Thoracic aorta (tissue), 2 donors: ENCODE measurements at regions not wholly inside any gene's neighbourhood (a gene's known extent, or its start where the extent isn't known, plus 50 kb on each side); places are given as distances from the start of the nearest gene placed in this dataset.

Experiments used
- ATAC-seq: fragments of 150-250 bp; one replicate; pipeline ENCODE4 v1.8.0; 2017; ENCODE audit warnings: low read depth; ENCODE audit not compliant: insufficient number of reproducible peaks, low FRiP score
- DNase-seq: peaks from one replicate; pipeline ENCODE4 v3.0.0-alpha.2; 2020; ENCODE audit warnings: low spot score
- H3K27ac ChIP-seq, 2 donors: fragments of 200-600 bp; sonication (generic); 1 replicate in 1 of 2; 2 replicates in 1 of 2; pipeline ENCODE4 v1.5.1; 2016; ENCODE audit warnings: mild to moderate bottlenecking in 2 of 2, moderate library complexity in 2 of 2
- H3K27me3 ChIP-seq: fragments of 200-600 bp; sonication (generic); replicated peaks from 2 replicates; pipeline ENCODE4 v1.6.0; 2016; ENCODE audit warnings: mild to moderate bottlenecking; ENCODE audit not compliant: insufficient read depth
- H3K36me3 ChIP-seq: fragments of 200-600 bp; sonication (generic); one replicate; pipeline ENCODE4 v1.5.1; 2016
- H3K4me1 ChIP-seq, 2 donors: fragments of 200-600 bp; sonication (generic); 1 replicate in 1 of 2; 2 replicates in 1 of 2; pipeline versions ENCODE4 v1.5.1 to v1.6.0; 2016; ENCODE audit warnings: low read depth in 2 of 2, mild to moderate bottlenecking in 1 of 2; ENCODE audit not compliant: control insufficient read depth in 1 of 2
- H3K4me3 ChIP-seq: fragments of 200-600 bp; sonication (generic); 2 replicates; pipeline ENCODE4 v1.5.1; 2016; ENCODE audit warnings: mild to moderate bottlenecking
- H3K9me3 ChIP-seq: fragments of 200-600 bp; sonication (generic); 2 replicates; pipeline ENCODE4 v1.5.1; 2016
- CTCF ChIP-seq: fragments of 200-600 bp; sonication (generic); IDR thresholded peaks from one replicate; pipeline ENCODE4 v1.5.1; 2019; ENCODE audit warnings: antibody characterized with exemption

- Histone ChIP-seq H3K9me3 (no peaks in the 10 kb centered on the region), H3K4me3 (no peak overlapping the region), H3K4me1 (no peaks in the 10 kb centered on the region), H3K27ac (no peak overlapping the region), H3K36me3 (no peaks in the 10 kb centered on the region), H3K27me3 (no peaks in the 10 kb centered on the region)
- ATAC-seq (no peak), DNase-seq (no peak)
- TF ChIP-seq CTCF, result no peak
Measured at GRCh38 chr14:44873536-44873935, 88.2 kb downstream of the KLHL28 start.

- no peak for TF ChIP-seq CTCF
- Histone ChIP-seq H3K4me1 (no peaks in the 10 kb centered on the region), H3K27ac (no peak overlapping the region), H3K27me3 (no peaks in the 10 kb centered on the region), H3K9me3 (no peaks in the 10 kb centered on the region), H3K36me3 (no peaks in the 10 kb centered on the region), H3K4me3 (no peak overlapping the region)
- ATAC-seq, result no peak
- no peak for DNase-seq
Measured at GRCh38 chr14:44866770-44867169, 95.0 kb downstream of the KLHL28 start.

- DNase-seq (no peak), ATAC-seq (no peak)
- no peaks in the 10 kb centered on the region for H3K36me3 ChIP-seq
- no peaks in the 10 kb centered on the region for H3K9me3 ChIP-seq
- no peaks in the 10 kb centered on the region for H3K4me1 ChIP-seq
- no peak overlapping the region for H3K27ac ChIP-seq
- no peak for TF ChIP-seq CTCF
- no peaks in the 10 kb centered on the region for H3K27me3 ChIP-seq
- H3K4me3 ChIP-seq, result no peak overlapping the region
Measured at GRCh38 chr14:44866322-44866721, 95.4 kb downstream of the KLHL28 start.

GRCh38 chr14:44863271-44863670 lies 98.5 kb downstream of the KLHL28 start:
- no peak for TF ChIP-seq CTCF
- Histone ChIP-seq H3K4me1 (no peaks in the 10 kb centered on the region), H3K27me3 (no peaks in the 10 kb centered on the region), H3K36me3 (no peaks in the 10 kb centered on the region), H3K9me3 (no peaks in the 10 kb centered on the region), H3K4me3 (no peak overlapping the region), H3K27ac (no peak overlapping the region)
- ATAC-seq, result no peak
- no peak for DNase-seq

GRCh38 chr14:44854114-44854513 lies 107.6 kb downstream of the KLHL28 start:
- no peak for TF ChIP-seq CTCF
- ATAC-seq, result no peak
- H3K36me3 ChIP-seq, result no peaks in the 10 kb centered on the region

More at GRCh38 chr14:44854114-44854513, 107.6 kb downstream of the KLHL28 start:
- Histone ChIP-seq H3K27me3 (no peaks in the 10 kb centered on the region), H3K27ac (no peak overlapping the region), H3K4me1 (no peaks in the 10 kb centered on the region), H3K9me3 (no peaks in the 10 kb centered on the region), H3K4me3 (no peak overlapping the region)
- no peak for DNase-seq
